Fibroblast of pulmonary artery (primary cell): ENCODE measurements at regions not wholly inside any gene's neighbourhood (a gene's known extent, or its start where the extent isn't known, plus 50 kb on each side); places are given as distances from the start of the nearest gene placed in this dataset.

Source experiments
- DNase-seq: peaks from one replicate; pipeline ENCODE4 v3.0.0-alpha.2; 2010; ENCODE audit warnings: low read depth
- H3K4me3 ChIP-seq: replicated peaks from 2 replicates; pipeline ENCODE4 v1.5.1; 2011; ENCODE audit warnings: low read depth, mild to moderate bottlenecking, control low read depth, low read length, moderate library complexity
- CTCF ChIP-seq: IDR thresholded peaks from 2 replicates; pipeline ENCODE4 v1.5.1; 2011; ENCODE audit warnings: mild to moderate bottlenecking, control low read depth, low read length, inconsistent platforms; ENCODE audit errors: missing control alignments

- no peak overlapping the region for H3K4me3 ChIP-seq
- no peak for TF ChIP-seq CTCF
- no peak for DNase-seq
Measured at GRCh38 chr2:47249157-47249900, 73.0 kb upstream of the CALM2 start.

- no peak overlapping the region for H3K4me3 ChIP-seq
- TF ChIP-seq CTCF = no peak
- no peak for DNase-seq
Measured at GRCh38 chr2:47243596-47244323, 67.4 kb upstream of the CALM2 start.

- DNase-seq = no peak
- no peak overlapping the region for H3K4me3 ChIP-seq
- TF ChIP-seq CTCF = no peak
Measured at GRCh38 chr2:47241715-47242114, 65.4 kb upstream of the CALM2 start.

- no peak for DNase-seq
- no peak for TF ChIP-seq CTCF
- no peak overlapping the region for H3K4me3 ChIP-seq
Measured at GRCh38 chr2:47239119-47239969, 63.0 kb upstream of the CALM2 start.

GRCh38 chr2:47238638-47239037, 62.3 kb upstream of the CALM2 start:
- DNase-seq = no peak
- no peak overlapping the region for H3K4me3 ChIP-seq
- TF ChIP-seq CTCF = no peak

GRCh38 chr2:47237375-47238334, 61.3 kb upstream of the CALM2 start:
- no peak overlapping the region for H3K4me3 ChIP-seq
- TF ChIP-seq CTCF = peak; percentile 2
- peak; percentile 95 for DNase-seq
